ENCODE measurements at regions not wholly inside any gene's neighbourhood (a gene's known extent, or its start where the extent isn't known, plus 50 kb on each side); places are given as distances from the start of the nearest gene placed in this dataset.

- Mint-ChIP-seq H3K4me1 (peaks cover 6% of the 10 kb centered on the region), H3K27me3 (ENCODE audit: low read depth in 3 of 3) (peaks cover 0 to 4% (median 0%) of the 10 kb centered on the region in 3 donors), H3K27ac (no peak overlapping the region), H3K36me3 (no peaks in the 10 kb centered on the region), H3K9me3 (no peaks in the 10 kb centered on the region), H3K4me3 (no peak overlapping the region)
- WGBS (ENCODE audit: insufficient coverage), result 95% methylated on average over 3 of the region's 4 CpGs
- no peak overlapping the region for H2AFZ ChIP-seq (ENCODE audit: insufficient read depth, low read depth, low read length, poor library complexity, severe bottlenecking)
- DNase-seq, result no peak
- H3K79me2 ChIP-seq (ENCODE audit: insufficient read depth, low read length), result no peaks in the 10 kb centered on the region
- H3K9me3 ChIP-seq (replicated peaks in 1 of 2; ENCODE audit: control insufficient read depth in 1 of 2, insufficient read depth in 1 of 2, low read length in 2 of 2), result no peaks in the 10 kb centered on the region
- H3K4me3 ChIP-seq (replicated peaks in 1 of 3; ENCODE audit: low read depth in 2 of 3, low read length in 3 of 3), result no peak overlapping the region
- intact Hi-C loops (cut with micrococcal nuclease), result no loop called here
- no peak for TF ChIP-seq CTCF (IDR thresholded peaks at IDR 0.05)
- H3K4me2 ChIP-seq (replicated peaks; ENCODE audit: extremely low read depth, low read length, poor library complexity, severe bottlenecking), result no peak overlapping the region
- H3K27me3 ChIP-seq (ENCODE audit: control insufficient read depth in 2 of 2, insufficient read depth in 2 of 2, low read length in 2 of 2), result no peaks in the 10 kb centered on the region
- no peaks in the 10 kb centered on the region for H4K20me1 ChIP-seq (ENCODE audit: insufficient read depth, low read length)
- no peak overlapping the region for H3K27ac ChIP-seq (ENCODE audit: low read depth in 1 of 2, low read length in 2 of 2)
- H3K9ac ChIP-seq (ENCODE audit: insufficient read depth, low read length, poor library complexity, severe bottlenecking), result no peak overlapping the region
- peaks cover 19 to 27% of the 10 kb centered on the region in 2 donors for H3K4me1 ChIP-seq (ENCODE audit: control insufficient read depth in 1 of 2, insufficient read depth in 2 of 2, low read length in 2 of 2)
- no peaks in the 10 kb centered on the region for H3K36me3 ChIP-seq (replicated peaks in 1 of 2; ENCODE audit: control insufficient read depth in 1 of 2, insufficient read depth in 2 of 2, low read length in 2 of 2)
Observed at GRCh38 chr4:53931461-53931961, 132.9 kb downstream of the CHIC2 start.

GRCh38 chr4:53929955-53930798 is 134.2 kb downstream of the CHIC2 start:
- WGBS (ENCODE audit: insufficient coverage), result 27% methylated on average over 3 of the region's 8 CpGs
- peak; percentile 76 for TF ChIP-seq CTCF (IDR thresholded peaks at IDR 0.05)
- Histone ChIP-seq H3K9me3 (replicated peaks in 1 of 2; ENCODE audit: control insufficient read depth in 1 of 2, insufficient read depth in 1 of 2, low read length in 2 of 2) (no peaks in the 10 kb centered on the region), H3K4me1 (ENCODE audit: control insufficient read depth in 1 of 2, insufficient read depth in 2 of 2, low read length in 2 of 2) (peaks cover 20 to 29% of the 10 kb centered on the region in 2 donors), H3K27ac (ENCODE audit: low read depth in 1 of 2, low read length in 2 of 2) (peak overlapping the region in 1 of 2 donors; percentile 23), H2AFZ (ENCODE audit: insufficient read depth, low read depth, low read length, poor library complexity, severe bottlenecking) (peak overlapping the region; percentile 24), H4K20me1 (ENCODE audit: insufficient read depth, low read length) (no peaks in the 10 kb centered on the region), H3K9ac (ENCODE audit: insufficient read depth, low read length, poor library complexity, severe bottlenecking) (no peak overlapping the region), H3K36me3 (replicated peaks in 1 of 2; ENCODE audit: control insufficient read depth in 1 of 2, insufficient read depth in 2 of 2, low read length in 2 of 2) (no peaks in the 10 kb centered on the region), H3K4me3 (replicated peaks in 1 of 3; ENCODE audit: low read depth in 2 of 3, low read length in 3 of 3) (no peak overlapping the region), H3K79me2 (ENCODE audit: insufficient read depth, low read length) (no peaks in the 10 kb centered on the region), H3K4me2 (replicated peaks; ENCODE audit: extremely low read depth, low read length, poor library complexity, severe bottlenecking) (no peak overlapping the region), H3K27me3 (ENCODE audit: control insufficient read depth in 2 of 2, insufficient read depth in 2 of 2, low read length in 2 of 2) (no peaks in the 10 kb centered on the region)
- no peaks in the 10 kb centered on the region for H3K36me3 Mint-ChIP-seq
- intact Hi-C loops (cut with micrococcal nuclease), result no loop called here
- peak; percentile 63 to 77 (median 77) for DNase-seq
- peaks cover 0 to 6% (median 3%) of the 10 kb centered on the region in 3 donors for H3K27me3 Mint-ChIP-seq (ENCODE audit: low read depth in 3 of 3)
- H3K4me1 Mint-ChIP-seq, result peaks cover 11% of the 10 kb centered on the region
- H3K27ac Mint-ChIP-seq, result no peak overlapping the region
- H3K4me3 Mint-ChIP-seq, result no peak overlapping the region
- H3K9me3 Mint-ChIP-seq, result no peaks in the 10 kb centered on the region

Measured in CD14-positive monocyte (primary cell).